ENCODE measurements at regions not wholly inside any gene's neighbourhood (a gene's known extent, or its start where the extent isn't known, plus 50 kb on each side); places are given as distances from the start of the nearest gene placed in this dataset.

DNA sequence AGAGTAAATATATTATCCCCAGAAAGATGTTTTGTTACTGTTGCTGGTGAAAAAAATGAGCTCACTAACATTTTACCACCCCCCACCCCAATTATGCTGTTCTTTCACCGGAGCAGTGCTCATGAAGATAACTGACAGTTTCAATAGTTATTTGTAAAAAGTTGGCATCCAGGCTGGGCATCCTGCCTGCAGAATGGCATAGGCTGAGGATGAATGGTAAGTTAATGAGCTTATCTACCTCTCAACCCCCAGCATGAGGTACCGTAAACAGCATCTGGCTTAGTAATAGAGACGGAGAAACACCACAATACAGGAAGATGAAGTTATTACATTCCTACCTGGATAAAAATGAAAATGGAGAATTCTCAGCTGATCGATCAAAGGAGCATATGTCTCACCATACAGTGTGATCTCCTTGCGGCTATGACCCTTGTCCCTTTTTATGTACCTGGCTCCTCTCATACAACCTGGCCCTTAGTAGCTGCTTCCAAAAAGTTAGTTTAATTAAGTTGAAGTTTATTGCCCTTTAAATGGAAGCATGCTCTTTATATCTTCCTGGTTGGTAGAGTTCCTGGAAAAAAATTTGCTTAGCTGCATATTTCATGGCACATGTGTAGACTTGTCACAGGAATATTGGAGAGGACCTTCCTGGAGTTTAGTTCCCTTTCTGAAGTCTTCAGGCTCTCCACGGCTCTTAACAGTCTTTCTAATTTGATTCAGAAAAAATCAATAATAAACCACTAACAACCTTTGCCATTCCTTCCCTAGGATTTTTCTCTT, 61.2 kb upstream of the MPHOSPH6 start:
- DNase-seq, result no peak

GRCh38 chr16:82229800-82230619, 60.0 kb upstream of the MPHOSPH6 start:
- peak; percentile 56 for DNase-seq

- DNase-seq, result no peak
Observed at GRCh38 chr16:82226327-82226726, 56.3 kb upstream of the MPHOSPH6 start.

GRCh38 chr16:82224821-82225220, 54.8 kb upstream of the MPHOSPH6 start:
- DNase-seq, result no peak

- DNase-seq, result no peak
Observed at GRCh38 chr16:82220541-82220940, 50.5 kb upstream of the MPHOSPH6 start.

Data from DMS153 (cell line).